MM.1S (cell line): ENCODE measurements at regions not wholly inside any gene's neighbourhood (a gene's known extent, or its start where the extent isn't known, plus 50 kb on each side); places are given as distances from the start of the nearest gene placed in this dataset.

ENCODE experiments used
- EZH2 ChIP-seq: fragments of 300-600 bp; sonication (generic); optimal IDR thresholded peaks from 2 replicates; pipeline ENCODE3; 2017; ENCODE audit warnings: low read depth, mild to moderate bottlenecking, antibody characterized with exemption, low read length, mixed read lengths
- EZH2phosphoT487 ChIP-seq: fragments of 300-600 bp; sonication (generic); IDR thresholded peaks from 2 replicates; pipeline ENCODE4 v1.6.1; 2018; ENCODE audit warnings: antibody characterized with exemption, low read length
- TF ChIP-seq, protein P1 (sequence below): fragments of 300-600 bp; sonication (generic); IDR thresholded peaks from 2 replicates; pipeline ENCODE4 v1.5.1; 2016; ENCODE audit warnings: antibody characterized with exemption, low read length, mixed read lengths

- TF ChIP-seq, protein P1, sequence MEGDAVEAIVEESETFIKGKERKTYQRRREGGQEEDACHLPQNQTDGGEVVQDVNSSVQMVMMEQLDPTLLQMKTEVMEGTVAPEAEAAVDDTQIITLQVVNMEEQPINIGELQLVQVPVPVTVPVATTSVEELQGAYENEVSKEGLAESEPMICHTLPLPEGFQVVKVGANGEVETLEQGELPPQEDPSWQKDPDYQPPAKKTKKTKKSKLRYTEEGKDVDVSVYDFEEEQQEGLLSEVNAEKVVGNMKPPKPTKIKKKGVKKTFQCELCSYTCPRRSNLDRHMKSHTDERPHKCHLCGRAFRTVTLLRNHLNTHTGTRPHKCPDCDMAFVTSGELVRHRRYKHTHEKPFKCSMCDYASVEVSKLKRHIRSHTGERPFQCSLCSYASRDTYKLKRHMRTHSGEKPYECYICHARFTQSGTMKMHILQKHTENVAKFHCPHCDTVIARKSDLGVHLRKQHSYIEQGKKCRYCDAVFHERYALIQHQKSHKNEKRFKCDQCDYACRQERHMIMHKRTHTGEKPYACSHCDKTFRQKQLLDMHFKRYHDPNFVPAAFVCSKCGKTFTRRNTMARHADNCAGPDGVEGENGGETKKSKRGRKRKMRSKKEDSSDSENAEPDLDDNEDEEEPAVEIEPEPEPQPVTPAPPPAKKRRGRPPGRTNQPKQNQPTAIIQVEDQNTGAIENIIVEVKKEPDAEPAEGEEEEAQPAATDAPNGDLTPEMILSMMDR = no peak
- TF ChIP-seq EZH2phosphoT487 = no peak
- no peak for TF ChIP-seq EZH2
Observed at GRCh38 chr10:78764436-78764835, 304.3 kb upstream of the ZMIZ1 start.
